Prostate gland (tissue), 2 donors: ENCODE measurements at regions not wholly inside any gene's neighbourhood (a gene's known extent, or its start where the extent isn't known, plus 50 kb on each side); places are given as distances from the start of the nearest gene placed in this dataset.

ENCODE experiments used
- DNase-seq: peaks from one replicate; pipeline ENCODE4 v3.0.0-alpha.2; 2019; ENCODE audit warnings: low spot score
- H3K27ac ChIP-seq, 2 donors: fragments of 200-600 bp; sonication (generic); 2 replicates each; pipeline ENCODE4 v1.5.1; 2017 to 2019
- H3K27me3 ChIP-seq: fragments of 200-600 bp; sonication (generic); replicated peaks from 2 replicates; pipeline ENCODE4 v1.5.1; 2019; ENCODE audit not compliant: insufficient read depth
- H3K36me3 ChIP-seq, 2 donors: fragments of 200-600 bp; sonication (generic); 1 replicate in 1 of 2; 2 replicates in 1 of 2; pipeline versions ENCODE4 v1.5.1 to v1.8.1; 2017 to 2019
- H3K4me1 ChIP-seq: fragments of 200-600 bp; sonication (generic); replicated peaks from 2 replicates; pipeline ENCODE4 v1.5.1; 2019
- H3K4me3 ChIP-seq, 2 donors: fragments of 200-600 bp; sonication (generic); 2 replicates each; pipeline ENCODE4 v1.5.1; 2017 to 2019
- H3K9me3 ChIP-seq: fragments of 200-600 bp; sonication (generic); 2 replicates; pipeline ENCODE4 v1.5.1; 2017
- CTCF ChIP-seq, 4 experiments: fragments of 200-600 bp in 2 of 4; fragments of 450-650 bp in 2 of 4; sonication (generic) in 2 of 4; IDR thresholded peaks; 1 replicate in 3 of 4; 2 replicates in 1 of 4; pipeline ENCODE4 v1.5.1; 2016 to 2019; ENCODE audit warnings: antibody characterized with exemption in 4 of 4, mild to moderate bottlenecking in 2 of 4, moderate library complexity in 2 of 4
- POLR2A ChIP-seq: fragments of 450-650 bp; IDR thresholded peaks from one replicate; pipeline ENCODE4 v1.6.1; 2016; ENCODE audit warnings: antibody characterized with exemption, mild to moderate bottlenecking
- POLR2AphosphoS5 ChIP-seq: sonication (generic); formaldehyde crosslinking; IDR thresholded peaks from one replicate; pipeline ENCODE4 v1.6.1; 2017; ENCODE audit warnings: antibody characterized with exemption
- WGBS: methylation state at CpG from one replicate; pipeline ENCODE4 v1.1.5; 2018; 5-methylcytosine and 5-hydroxymethylcytosine counted together
- intact Hi-C: fragments of 100-400 bp; cut with DNase I; formaldehyde crosslinking; loops from one replicate; pipeline ENCODE4 v1.14.2; 2022

- H3K27me3 ChIP-seq: no peaks in the 10 kb centered on the region
- H3K4me3 ChIP-seq: no peak overlapping the region
- 92% methylated on average over 4 of the region's 4 CpGs for WGBS
- no peaks in the 10 kb centered on the region for H3K36me3 ChIP-seq
- TF ChIP-seq POLR2A (no peak), POLR2AphosphoS5 (no peak), CTCF (IDR thresholded peaks at IDR 0.05) (no peak)
- no peak overlapping the region for H3K27ac ChIP-seq
- no peak for DNase-seq
- intact Hi-C loops: no loop called here
- H3K9me3 ChIP-seq: no peaks in the 10 kb centered on the region
- H3K4me1 ChIP-seq: no peaks in the 10 kb centered on the region
Observed at GRCh38 chr3:20574746-20575145, 388.7 kb upstream of the SGO1 start.

GRCh38 chr3:20573175-20573574 lies 387.2 kb upstream of the SGO1 start:
- 90% methylated on average over 3 of the region's 3 CpGs for WGBS
- Histone ChIP-seq H3K27me3 (no peaks in the 10 kb centered on the region), H3K9me3 (no peaks in the 10 kb centered on the region), H3K27ac (no peak overlapping the region), H3K36me3 (no peaks in the 10 kb centered on the region), H3K4me1 (no peaks in the 10 kb centered on the region), H3K4me3 (no peak overlapping the region)
- no peak for DNase-seq
- TF ChIP-seq POLR2A (no peak), POLR2AphosphoS5 (no peak), CTCF (IDR thresholded peaks at IDR 0.05) (no peak)
- intact Hi-C loops: no loop called here

GRCh38 chr3:20572473-20572872 lies 386.5 kb upstream of the SGO1 start:
- TF ChIP-seq POLR2AphosphoS5: no peak
- no peak for DNase-seq
- 96% methylated on average over 5 of the region's 5 CpGs for WGBS

GRCh38 chr3:20569310-20569709 lies 383.3 kb upstream of the SGO1 start:
- H3K9me3 ChIP-seq: no peaks in the 10 kb centered on the region
- no peak overlapping the region for H3K4me3 ChIP-seq
- 19% methylated on average over 2 of the region's 2 CpGs for WGBS
- DNase-seq: no peak
- TF ChIP-seq CTCF (IDR thresholded peaks at IDR 0.05) (no peak), POLR2AphosphoS5 (no peak), POLR2A (no peak)
- H3K27ac ChIP-seq: no peak overlapping the region
- no peaks in the 10 kb centered on the region for H3K4me1 ChIP-seq
- intact Hi-C loops: no loop called here
- no peaks in the 10 kb centered on the region for H3K27me3 ChIP-seq
- no peaks in the 10 kb centered on the region for H3K36me3 ChIP-seq

More at GRCh38 chr3:20572473-20572872, 386.5 kb upstream of the SGO1 start:
- no peaks in the 10 kb centered on the region for H3K4me1 ChIP-seq
- no peak overlapping the region for H3K4me3 ChIP-seq
- H3K27me3 ChIP-seq: no peaks in the 10 kb centered on the region
- intact Hi-C loops: no loop called here
- no peaks in the 10 kb centered on the region for H3K9me3 ChIP-seq
- no peak overlapping the region for H3K27ac ChIP-seq
- no peaks in the 10 kb centered on the region for H3K36me3 ChIP-seq

- Histone ChIP-seq H3K4me3 (no peak overlapping the region), H3K4me1 (no peaks in the 10 kb centered on the region), H3K27ac (no peak overlapping the region), H3K27me3 (no peaks in the 10 kb centered on the region), H3K9me3 (no peaks in the 10 kb centered on the region), H3K36me3 (no peaks in the 10 kb centered on the region)
- WGBS: 87% methylated on average over 3 of the region's 3 CpGs
- intact Hi-C loops: no loop called here
- TF ChIP-seq POLR2A (no peak), POLR2AphosphoS5 (no peak), CTCF (IDR thresholded peaks at IDR 0.05) (no peak)
- no peak for DNase-seq
Observed at GRCh38 chr3:20564966-20565365, 379.0 kb upstream of the SGO1 start.
